Astrocyte (in vitro differentiated cells and primary cell): ENCODE measurements at regions not wholly inside any gene's neighbourhood (a gene's known extent, or its start where the extent isn't known, plus 50 kb on each side); places are given as distances from the start of the nearest gene placed in this dataset.

ENCODE experiments used
- EZH2 ChIP-seq: IDR thresholded peaks from 2 replicates; pipeline ENCODE4 v1.6.1; 2012; ENCODE audit warnings: mild to moderate bottlenecking, low read length, inconsistent platforms; ENCODE audit not compliant: insufficient read depth
- TF ChIP-seq, protein P1 (sequence below): IDR thresholded peaks from 2 replicates; pipeline ENCODE4 v1.5.1; 2011; ENCODE audit warnings: low read depth, mild to moderate bottlenecking, inconsistent platforms, low read length, moderate library complexity; ENCODE audit not compliant: insufficient read depth

DNA sequence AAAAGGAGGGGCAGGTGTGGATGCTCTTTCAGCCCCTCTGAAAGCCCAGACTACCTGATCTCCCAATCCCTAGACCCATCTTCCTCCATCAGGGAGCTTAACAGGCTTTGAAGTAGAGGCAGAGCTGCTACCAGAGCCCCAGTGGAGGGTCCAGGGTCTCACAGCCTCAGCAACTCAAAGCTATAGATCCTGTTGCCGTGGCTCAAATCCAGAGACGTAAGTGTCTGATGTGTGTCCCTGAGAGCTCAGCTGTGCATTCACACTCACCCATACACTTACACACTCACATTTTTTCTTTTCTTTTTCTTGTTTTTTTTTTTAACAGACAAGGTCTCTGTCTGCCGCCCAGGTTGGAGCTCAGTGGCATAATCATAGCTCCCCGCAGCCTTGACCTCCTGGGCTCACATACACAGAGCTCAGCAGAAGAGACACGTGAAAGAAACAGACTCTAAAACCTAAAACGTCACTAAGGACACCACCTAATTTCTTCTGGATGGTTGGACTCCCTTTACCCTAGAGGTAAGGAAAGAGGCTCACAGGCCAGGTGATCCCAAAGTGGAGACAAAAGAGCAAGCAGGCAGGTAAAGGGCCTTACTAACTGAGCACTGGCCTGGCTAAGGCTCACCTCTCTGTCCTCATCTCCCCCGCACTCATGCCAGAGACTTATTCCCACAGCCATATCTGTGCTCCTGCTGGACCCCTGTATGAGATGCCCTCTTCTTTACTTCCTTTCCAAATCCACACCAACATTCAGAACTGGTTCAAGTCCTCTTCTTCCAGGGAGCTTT lies 80.7 kb downstream of the SCN11A start:
- TF ChIP-seq, protein P1, sequence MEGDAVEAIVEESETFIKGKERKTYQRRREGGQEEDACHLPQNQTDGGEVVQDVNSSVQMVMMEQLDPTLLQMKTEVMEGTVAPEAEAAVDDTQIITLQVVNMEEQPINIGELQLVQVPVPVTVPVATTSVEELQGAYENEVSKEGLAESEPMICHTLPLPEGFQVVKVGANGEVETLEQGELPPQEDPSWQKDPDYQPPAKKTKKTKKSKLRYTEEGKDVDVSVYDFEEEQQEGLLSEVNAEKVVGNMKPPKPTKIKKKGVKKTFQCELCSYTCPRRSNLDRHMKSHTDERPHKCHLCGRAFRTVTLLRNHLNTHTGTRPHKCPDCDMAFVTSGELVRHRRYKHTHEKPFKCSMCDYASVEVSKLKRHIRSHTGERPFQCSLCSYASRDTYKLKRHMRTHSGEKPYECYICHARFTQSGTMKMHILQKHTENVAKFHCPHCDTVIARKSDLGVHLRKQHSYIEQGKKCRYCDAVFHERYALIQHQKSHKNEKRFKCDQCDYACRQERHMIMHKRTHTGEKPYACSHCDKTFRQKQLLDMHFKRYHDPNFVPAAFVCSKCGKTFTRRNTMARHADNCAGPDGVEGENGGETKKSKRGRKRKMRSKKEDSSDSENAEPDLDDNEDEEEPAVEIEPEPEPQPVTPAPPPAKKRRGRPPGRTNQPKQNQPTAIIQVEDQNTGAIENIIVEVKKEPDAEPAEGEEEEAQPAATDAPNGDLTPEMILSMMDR: no peak
- no peak for TF ChIP-seq EZH2
